Keratinocyte (primary cell): ENCODE measurements at regions not wholly inside any gene's neighbourhood (a gene's known extent, or its start where the extent isn't known, plus 50 kb on each side); places are given as distances from the start of the nearest gene placed in this dataset.
A peak's percentile ranks its signal among the peaks of the same experiment; 100 is the strongest.

Experiments used
- DNase-seq: peaks from one replicate; pipeline ENCODE4 v3.0.0-alpha.2; 2011; ENCODE audit warnings: low read depth, missing footprints, low spot score
- FAIRE-seq: peaks from 2 replicates; lab custom pipeline; 2011; peaks lifted over from hg19 to GRCh38; lab: Jason Lieb, UNC
- H2AFZ ChIP-seq: 2 replicates; pipeline ENCODE4 v1.6.0; 2012; ENCODE audit warnings: low read length, control low read depth, inconsistent platforms; ENCODE audit not compliant: control insufficient read depth
- H3K27ac ChIP-seq: 2 replicates; pipeline ENCODE4 v1.5.1; 2011; ENCODE audit warnings: low read length; ENCODE audit not compliant: control insufficient read depth, insufficient read depth
- H3K27me3 ChIP-seq: 3 replicates; pipeline ENCODE4 v1.6.0; 2011; ENCODE audit warnings: low read length; ENCODE audit not compliant: control insufficient read depth, insufficient read depth; ENCODE audit errors: extremely low read depth
- H3K36me3 ChIP-seq, 2 experiments: 2 replicates in 1 of 2; 3 replicates in 1 of 2; pipeline ENCODE4 v1.5.1; 2011; ENCODE audit warnings: low read length in 2 of 2, mild to moderate bottlenecking in 1 of 2; ENCODE audit not compliant: control insufficient read depth in 2 of 2, insufficient read depth in 2 of 2; ENCODE audit errors: extremely low read depth in 1 of 2
- H3K4me1 ChIP-seq: 3 replicates; pipeline ENCODE4 v1.5.1; 2011; ENCODE audit warnings: low read length; ENCODE audit not compliant: control insufficient read depth, insufficient read depth; ENCODE audit errors: extremely low read depth
- H3K4me2 ChIP-seq: 3 replicates; pipeline ENCODE4 v1.6.0; 2011; ENCODE audit warnings: low read depth, low read length; ENCODE audit not compliant: control insufficient read depth, insufficient read depth; ENCODE audit errors: extremely low read depth
- H3K4me3 ChIP-seq, 3 experiments: fragments of 200-600 bp in 1 of 3; sonication (generic) in 1 of 3; 2 replicates in 2 of 3; 3 replicates in 1 of 3; pipeline ENCODE4 v1.5.1; 2011 to 2016; ENCODE audit warnings: low read length in 3 of 3, mild to moderate bottlenecking in 3 of 3, control low read depth in 2 of 3, inconsistent platforms in 1 of 3, low read depth in 1 of 3, mixed read lengths in 1 of 3, mixed run types in 1 of 3, moderate library complexity in 1 of 3; ENCODE audit not compliant: control insufficient read depth in 2 of 3, insufficient read depth in 2 of 3; ENCODE audit errors: extremely low read depth in 1 of 3
- H3K79me2 ChIP-seq: 2 replicates; pipeline ENCODE4 v1.6.0; 2012; ENCODE audit warnings: low read length; ENCODE audit not compliant: control insufficient read depth, insufficient read depth
- H3K9ac ChIP-seq: 3 replicates; pipeline ENCODE4 v1.6.0; 2011; ENCODE audit warnings: low read length; ENCODE audit not compliant: control insufficient read depth, insufficient read depth; ENCODE audit errors: extremely low read depth
- H3K9me1 ChIP-seq: 3 replicates; pipeline ENCODE4 v1.6.0; 2011; ENCODE audit warnings: low read length; ENCODE audit not compliant: control insufficient read depth, insufficient read depth; ENCODE audit errors: extremely low read depth
- H3K9me3 ChIP-seq: 2 replicates; pipeline ENCODE4 v1.5.1; 2012; ENCODE audit warnings: low read depth, low read length; ENCODE audit not compliant: control insufficient read depth
- H4K20me1 ChIP-seq: 3 replicates; pipeline ENCODE4 v1.6.0; 2011; ENCODE audit warnings: low read length; ENCODE audit not compliant: control insufficient read depth, insufficient read depth; ENCODE audit errors: extremely low read depth
- EZH2 ChIP-seq: IDR thresholded peaks from one replicate; pipeline ENCODE4 v1.6.1; 2012; ENCODE audit warnings: inconsistent platforms, mild to moderate bottlenecking, low read length, moderate library complexity
- dilution Hi-C: fragments of 300-500 bp; cut with MboI; formaldehyde crosslinking; loops from one replicate; pipeline ENCODE4 v1.7.0; 2020; ENCODE audit warnings: low sequenced_read_pairs; ENCODE audit not compliant: extremely low pct_ligation_motif_present
- TF ChIP-seq, protein P1 (sequence below), 3 experiments: IDR thresholded peaks in 1 of 3; conservative IDR thresholded peaks in 1 of 3; optimal IDR thresholded peaks in 1 of 3; 2 replicates in 2 of 3; 3 replicates in 1 of 3; pipeline versions ENCODE3 to v1.5.1; 2011; ENCODE audit warnings: low read length in 3 of 3, mild to moderate bottlenecking in 3 of 3, moderate library complexity in 2 of 3, control low read depth in 1 of 3, inconsistent platforms in 1 of 3; ENCODE audit not compliant: insufficient read depth in 2 of 3; ENCODE audit errors: extremely low read depth in 1 of 3

DNA sequence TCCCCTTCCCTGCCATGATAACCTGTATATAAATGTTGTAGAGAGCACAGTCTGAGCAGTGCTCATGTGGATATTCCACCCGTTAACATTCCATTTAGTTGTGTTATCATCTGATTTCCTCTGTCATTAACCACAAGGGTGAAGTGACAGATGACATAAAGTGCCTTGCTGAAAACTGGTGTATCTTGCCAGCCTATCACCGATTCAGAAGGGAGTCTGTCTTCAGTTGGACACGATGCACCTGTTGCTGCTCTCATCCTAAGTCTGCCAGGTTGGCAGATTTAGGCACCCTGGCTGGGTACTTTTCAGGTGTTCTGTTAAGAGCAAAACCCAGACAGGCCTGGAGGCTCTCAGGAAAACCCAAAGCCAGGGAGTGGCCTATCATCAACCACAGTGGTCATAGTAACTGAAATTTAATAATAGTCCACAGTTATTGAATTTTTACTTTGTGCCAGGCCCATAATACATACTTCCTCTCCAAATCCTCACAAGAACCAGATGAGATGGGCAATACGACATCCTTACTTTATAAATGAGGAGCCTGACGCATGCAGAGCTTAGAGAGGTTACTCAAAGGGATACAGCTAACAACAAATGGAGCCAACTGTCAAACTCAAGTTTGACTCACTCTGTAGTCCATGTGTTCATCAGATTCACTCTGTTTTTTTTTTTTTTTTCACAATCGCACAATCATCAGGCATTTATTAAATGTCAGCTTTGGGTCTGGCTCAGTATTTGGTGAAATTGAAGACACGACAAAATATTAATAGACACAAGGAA, 100.7 kb upstream of the SPRY4 start:
- H3K79me2 ChIP-seq, result no peaks in the 10 kb centered on the region
- FAIRE-seq (no peak), DNase-seq (no peak)
- no peak overlapping the region for H3K4me3 ChIP-seq
- no peak for TF ChIP-seq EZH2
- TF ChIP-seq, protein P1, sequence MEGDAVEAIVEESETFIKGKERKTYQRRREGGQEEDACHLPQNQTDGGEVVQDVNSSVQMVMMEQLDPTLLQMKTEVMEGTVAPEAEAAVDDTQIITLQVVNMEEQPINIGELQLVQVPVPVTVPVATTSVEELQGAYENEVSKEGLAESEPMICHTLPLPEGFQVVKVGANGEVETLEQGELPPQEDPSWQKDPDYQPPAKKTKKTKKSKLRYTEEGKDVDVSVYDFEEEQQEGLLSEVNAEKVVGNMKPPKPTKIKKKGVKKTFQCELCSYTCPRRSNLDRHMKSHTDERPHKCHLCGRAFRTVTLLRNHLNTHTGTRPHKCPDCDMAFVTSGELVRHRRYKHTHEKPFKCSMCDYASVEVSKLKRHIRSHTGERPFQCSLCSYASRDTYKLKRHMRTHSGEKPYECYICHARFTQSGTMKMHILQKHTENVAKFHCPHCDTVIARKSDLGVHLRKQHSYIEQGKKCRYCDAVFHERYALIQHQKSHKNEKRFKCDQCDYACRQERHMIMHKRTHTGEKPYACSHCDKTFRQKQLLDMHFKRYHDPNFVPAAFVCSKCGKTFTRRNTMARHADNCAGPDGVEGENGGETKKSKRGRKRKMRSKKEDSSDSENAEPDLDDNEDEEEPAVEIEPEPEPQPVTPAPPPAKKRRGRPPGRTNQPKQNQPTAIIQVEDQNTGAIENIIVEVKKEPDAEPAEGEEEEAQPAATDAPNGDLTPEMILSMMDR (optimal IDR thresholded peaks at IDR 0.05 in 1 of 3, IDR thresholded peaks at IDR 0.05 in 1 of 3, conservative IDR thresholded peaks at IDR 0.05 in 1 of 3; ENCODE audit: extremely low read depth in 1 of 3, insufficient read depth in 2 of 3, low read length in 3 of 3), result no peak
- no peak overlapping the region for H3K9ac ChIP-seq
- dilution Hi-C loops, result no loop called here
- no peaks in the 10 kb centered on the region for H3K27me3 ChIP-seq
- no peak overlapping the region for H3K27ac ChIP-seq
- peaks cover 20% of the 10 kb centered on the region for H3K4me1 ChIP-seq
- H3K36me3 ChIP-seq, result no peaks in the 10 kb centered on the region
- H3K4me2 ChIP-seq, result no peak overlapping the region
- no peaks in the 10 kb centered on the region for H4K20me1 ChIP-seq
- H2AFZ ChIP-seq, result no peak overlapping the region
- no peaks in the 10 kb centered on the region for H3K9me3 ChIP-seq
- H3K9me1 ChIP-seq, result no peaks in the 10 kb centered on the region

DNA sequence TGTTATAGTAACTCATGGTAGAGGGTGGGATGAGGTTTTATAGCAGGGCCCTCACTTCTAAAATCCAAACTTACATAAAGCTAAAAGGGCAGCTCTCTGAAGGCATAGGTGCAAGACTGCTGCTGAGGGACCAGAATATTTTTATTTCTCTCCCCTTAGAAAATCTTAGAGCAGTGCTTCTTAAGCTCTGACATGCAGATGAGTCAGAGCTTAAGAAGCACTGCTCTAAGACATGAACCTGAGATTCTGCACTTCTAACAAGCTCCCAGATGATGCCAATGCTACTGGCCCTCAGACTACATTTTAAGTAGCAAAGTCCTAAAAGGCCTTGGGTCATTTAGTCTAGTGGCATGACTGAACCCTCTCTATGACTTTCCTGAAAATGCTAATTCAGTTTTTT, 97.6 kb upstream of the SPRY4 start:
- DNase-seq, result no peak
- Histone ChIP-seq H3K9ac (no peak overlapping the region), H3K27me3 (no peaks in the 10 kb centered on the region), H2AFZ (no peak overlapping the region), H3K4me1 (peaks cover 20% of the 10 kb centered on the region), H3K9me3 (no peaks in the 10 kb centered on the region), H3K79me2 (no peaks in the 10 kb centered on the region), H3K4me2 (peak overlapping the region; percentile 36), H3K27ac (no peak overlapping the region), H3K9me1 (no peaks in the 10 kb centered on the region), H3K4me3 (no peak overlapping the region), H3K36me3 (no peaks in the 10 kb centered on the region), H4K20me1 (no peaks in the 10 kb centered on the region)
- TF ChIP-seq EZH2, result no peak
- TF ChIP-seq, protein P1 (optimal IDR thresholded peaks at IDR 0.05 in 1 of 3, IDR thresholded peaks at IDR 0.05 in 1 of 3, conservative IDR thresholded peaks at IDR 0.05 in 1 of 3; ENCODE audit: extremely low read depth in 1 of 3, insufficient read depth in 2 of 3, low read length in 3 of 3), result no peak
- dilution Hi-C loops, result no loop called here
- peak; percentile 83 for FAIRE-seq
